K562 (cell line): ENCODE measurements at regions not wholly inside any gene's neighbourhood (a gene's known extent, or its start where the extent isn't known, plus 50 kb on each side); places are given as distances from the start of the nearest gene placed in this dataset.

Source experiments
- LEF1 ChIP-seq: fragments of 450-650 bp; IDR thresholded peaks from 2 replicates; pipeline ENCODE4 v1.6.1; 2016; ENCODE audit warnings: mild to moderate bottlenecking
- NCOR1 ChIP-seq: fragments of 450-650 bp; IDR thresholded peaks from 2 replicates; pipeline ENCODE4 v1.6.1; 2016; ENCODE audit warnings: mild to moderate bottlenecking, moderate library complexity
- NFRKB ChIP-seq: fragments of 450-650 bp; IDR thresholded peaks from 2 replicates; pipeline ENCODE4 v1.6.1; 2016; ENCODE audit warnings: low read depth
- TFAP4 ChIP-seq: sonication (generic); formaldehyde crosslinking; IDR thresholded peaks from 2 replicates; pipeline ENCODE4 v1.8.0; 2022; ENCODE audit warnings: missing genetic modification reagents, mild to moderate bottlenecking, moderate library complexity, borderline replicate concordance
- ZNF124 ChIP-seq: sonication (generic); formaldehyde crosslinking; IDR thresholded peaks from 2 replicates; pipeline ENCODE4 v1.8.1; 2022; ENCODE audit warnings: missing genetic modification reagents

- TF ChIP-seq LEF1 (no peak), TFAP4 (CRISPR knock-in tag) (no peak), ZNF124 (CRISPR knock-in tag) (no peak), NFRKB (no peak), NCOR1 (no peak)
Measured at GRCh38 chr10:62511656-62512055, 137.5 kb downstream of the ZNF365 start.
